ENCODE measurements at regions not wholly inside any gene's neighbourhood (a gene's known extent, or its start where the extent isn't known, plus 50 kb on each side); places are given as distances from the start of the nearest gene placed in this dataset.

- no peak for TF ChIP-seq CTCF (IDR thresholded peaks at IDR 0.05; ENCODE audit: low read length)
- no peak for TF ChIP-seq EZH2 (optimal IDR thresholded peaks at IDR 0.05; ENCODE audit: low read depth, low read length)
Observed at GRCh38 chr3:71928212-71928611, 143.3 kb upstream of the PROK2 start.
